22Rv1 (cell line): ENCODE measurements at regions not wholly inside any gene's neighbourhood (a gene's known extent, or its start where the extent isn't known, plus 50 kb on each side); places are given as distances from the start of the nearest gene placed in this dataset.

Experiments
- CTCF ChIP-seq: fragments of 450-650 bp; IDR thresholded peaks from 2 replicates; pipeline ENCODE4 v1.5.1; 2017; ENCODE audit warnings: mild to moderate bottlenecking
- ZFX ChIP-seq: fragments of 450-650 bp; IDR thresholded peaks from 2 replicates; pipeline ENCODE4 v1.6.1; 2017; ENCODE audit warnings: antibody characterized with exemption, borderline replicate concordance

- TF ChIP-seq ZFX (no peak), CTCF (no peak)
Measured at GRCh38 chr2:128604045-128604444, 285.4 kb upstream of the HS6ST1 start.
